HG03175 (cell line): ENCODE measurements at regions not wholly inside any gene's neighbourhood (a gene's known extent, or its start where the extent isn't known, plus 50 kb on each side); places are given as distances from the start of the nearest gene placed in this dataset.

ENCODE experiments used
- ATAC-seq: cut with Tn5 transposase; IDR thresholded peaks from one replicate; pipeline ENCODE4 v1.9.1; 2021; ENCODE audit warnings: mild to moderate bottlenecking, moderate library complexity; ENCODE audit not compliant: unreplicated experiment

DNA sequence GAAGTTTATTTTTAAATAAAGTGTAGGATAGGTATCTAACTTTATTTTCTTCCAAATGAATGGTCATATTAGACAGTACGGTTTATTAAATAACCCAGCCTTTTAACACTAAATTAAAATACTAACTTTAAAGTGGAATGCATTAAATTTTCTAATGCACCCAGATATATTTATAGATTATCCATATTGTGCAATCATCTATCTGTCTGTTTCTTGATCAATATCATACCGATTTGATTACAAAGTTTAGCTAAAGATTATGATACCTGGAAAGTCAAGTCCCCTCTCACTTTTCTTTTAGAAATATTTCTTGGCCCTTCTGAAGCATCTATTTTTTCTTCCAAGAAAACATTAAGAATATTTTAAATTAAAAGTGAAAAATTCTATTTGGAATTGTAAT is 124.3 kb upstream of the PDE5A start:
- ATAC-seq, result no peak

DNA sequence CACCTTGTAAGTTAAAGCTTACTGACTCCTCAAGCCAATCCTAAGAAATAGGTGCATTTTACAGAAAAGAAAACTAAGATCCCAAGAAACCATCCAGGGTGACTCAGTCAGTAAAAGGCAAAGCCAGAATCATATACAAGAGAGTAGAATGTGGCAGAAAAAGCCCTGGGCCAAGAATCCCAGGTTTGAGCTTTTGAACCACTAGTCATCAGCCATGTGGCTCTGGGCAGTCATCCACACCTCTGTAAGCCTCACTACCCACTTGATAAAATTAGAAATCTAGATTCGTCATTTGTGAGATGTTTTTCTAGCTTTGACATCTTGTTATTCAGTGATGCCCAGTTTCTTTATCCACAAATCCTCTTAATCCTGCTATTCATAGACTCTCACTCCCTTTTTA is 122.2 kb upstream of the PDE5A start:
- ATAC-seq, result no peak

DNA sequence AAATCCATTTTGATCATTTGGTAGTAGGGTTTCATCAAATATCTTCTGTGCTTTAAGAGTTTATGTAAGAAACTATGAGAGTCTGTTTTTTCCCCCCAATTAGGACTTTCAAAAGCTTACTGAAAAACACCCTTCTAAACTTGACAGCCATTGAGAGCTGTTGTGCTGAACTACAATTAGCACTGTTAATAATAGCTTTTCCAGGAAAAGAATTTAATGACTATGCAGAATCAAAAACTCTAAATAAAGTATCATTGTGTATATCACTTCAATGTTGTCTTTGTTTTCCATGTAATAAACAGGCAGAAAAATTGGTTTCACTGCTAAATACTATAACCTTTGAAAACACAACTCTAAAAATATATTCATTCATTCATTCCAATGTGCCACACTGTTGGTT is 121.4 kb upstream of the PDE5A start:
- no peak for ATAC-seq

DNA sequence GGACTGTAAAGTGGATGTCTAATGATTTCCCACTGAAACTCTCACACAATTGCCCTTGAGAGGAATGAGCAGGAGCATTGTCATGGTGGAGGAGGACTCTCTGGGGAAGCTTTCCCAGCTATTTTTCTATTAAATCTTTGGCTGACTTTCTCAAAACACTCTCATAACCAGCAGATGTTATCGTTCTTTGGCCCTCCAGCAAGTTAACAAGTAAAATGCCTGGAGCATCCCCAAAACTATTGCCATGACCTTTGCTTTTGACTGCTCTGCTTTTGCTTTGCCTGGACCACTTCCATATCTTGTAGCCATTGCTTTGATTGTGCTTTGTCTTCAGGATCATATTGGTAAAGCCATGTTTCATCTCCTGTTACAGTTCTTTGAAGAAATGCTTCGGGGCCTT is 120.2 kb upstream of the PDE5A start:
- no peak for ATAC-seq

DNA sequence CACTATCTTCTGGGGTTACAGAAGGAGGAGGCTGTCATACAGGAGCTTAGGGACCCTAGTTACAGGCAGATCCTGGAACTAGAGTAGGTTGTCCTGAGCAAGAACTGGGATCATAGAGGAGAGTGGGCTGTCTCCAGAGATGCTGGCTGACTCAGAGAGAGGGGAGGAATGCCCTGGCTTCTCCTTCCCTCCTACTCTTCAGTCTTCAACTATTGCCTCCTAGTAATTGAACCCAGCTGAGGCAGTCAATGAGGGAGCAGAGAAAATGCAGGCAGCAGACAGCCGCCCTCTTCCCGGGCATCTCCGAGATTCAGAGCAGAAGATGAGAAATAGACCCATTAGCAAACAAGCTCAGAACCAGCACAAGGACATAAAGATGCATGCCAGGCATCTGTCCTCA is 118.3 kb upstream of the PDE5A start:
- no peak for ATAC-seq

DNA sequence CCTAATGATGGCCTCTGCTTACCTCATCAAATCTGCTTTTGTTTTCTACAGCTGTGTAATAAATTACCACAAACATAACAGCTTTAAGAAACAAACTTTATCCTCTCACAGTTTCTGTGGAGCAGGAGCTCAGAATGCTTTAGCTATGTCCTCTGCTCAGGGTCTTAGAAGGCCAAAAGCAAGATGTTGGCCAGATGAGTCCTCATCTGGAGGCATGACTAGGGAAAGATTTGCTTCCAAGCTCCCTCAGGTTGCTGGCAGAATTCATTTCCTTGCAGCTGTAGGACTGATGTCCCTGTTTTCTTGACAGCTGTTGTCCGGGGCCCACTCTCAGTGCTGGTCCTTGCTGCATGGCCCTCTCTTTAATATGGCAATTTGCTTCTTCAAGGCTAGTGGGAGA is 116.7 kb upstream of the PDE5A start:
- no peak for ATAC-seq

DNA sequence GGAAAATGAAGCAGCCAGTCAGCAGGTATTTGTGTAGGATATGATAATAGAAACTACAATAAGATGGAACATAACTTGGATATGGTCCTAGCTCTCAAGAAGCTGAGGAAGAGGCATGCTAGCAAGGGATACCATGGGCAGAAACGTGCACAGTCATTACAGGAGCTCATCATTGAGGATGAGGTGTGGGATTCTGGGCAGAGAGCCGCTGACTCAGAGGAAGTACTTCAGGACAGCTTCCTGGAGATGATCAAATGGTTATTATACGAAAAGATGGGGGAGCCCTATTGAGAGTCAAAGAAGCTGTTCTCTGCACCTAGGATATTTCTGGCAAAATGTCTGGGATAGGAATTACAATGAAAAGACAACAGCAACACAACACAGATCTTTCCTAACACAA is 116.0 kb upstream of the PDE5A start:
- ATAC-seq, result no peak

DNA sequence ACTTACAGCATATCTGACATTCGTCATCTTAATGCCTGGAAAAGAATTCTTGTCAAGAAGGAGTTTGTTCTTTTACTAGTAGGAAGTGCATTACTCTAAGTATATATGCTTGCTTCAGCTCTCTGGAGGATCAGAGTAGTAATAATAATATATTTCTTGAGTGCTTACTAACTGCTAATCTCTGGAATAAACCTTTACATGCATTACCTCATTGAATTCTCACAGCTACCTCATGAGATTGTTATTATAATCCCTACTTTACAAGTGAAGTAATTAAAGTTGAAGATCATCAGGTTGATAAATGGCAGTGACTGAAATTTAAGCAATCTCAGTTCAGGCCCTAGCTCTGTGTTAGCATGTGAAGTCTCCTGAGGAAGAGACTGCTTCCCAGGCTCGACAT is 115.0 kb upstream of the PDE5A start:
- no peak for ATAC-seq

DNA sequence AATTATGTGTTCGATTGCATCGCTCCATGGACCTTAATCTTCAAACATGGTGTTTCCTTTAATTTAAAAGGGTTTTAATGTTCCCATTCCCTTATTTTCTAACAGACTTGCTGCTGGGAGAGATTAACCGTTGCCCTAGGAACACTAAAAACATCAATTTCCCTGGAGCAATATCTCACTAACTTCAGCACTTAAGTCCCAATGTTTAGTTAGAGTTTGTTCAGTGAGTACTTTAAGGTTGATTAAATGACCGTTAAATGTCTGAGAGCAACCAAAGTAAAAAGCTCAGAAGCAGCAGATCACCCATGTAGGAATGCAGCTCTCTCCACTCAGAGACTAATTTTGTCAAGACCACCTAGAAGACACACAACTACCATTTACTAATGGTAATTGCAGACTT is 111.2 kb upstream of the PDE5A start:
- ATAC-seq, result no peak

DNA sequence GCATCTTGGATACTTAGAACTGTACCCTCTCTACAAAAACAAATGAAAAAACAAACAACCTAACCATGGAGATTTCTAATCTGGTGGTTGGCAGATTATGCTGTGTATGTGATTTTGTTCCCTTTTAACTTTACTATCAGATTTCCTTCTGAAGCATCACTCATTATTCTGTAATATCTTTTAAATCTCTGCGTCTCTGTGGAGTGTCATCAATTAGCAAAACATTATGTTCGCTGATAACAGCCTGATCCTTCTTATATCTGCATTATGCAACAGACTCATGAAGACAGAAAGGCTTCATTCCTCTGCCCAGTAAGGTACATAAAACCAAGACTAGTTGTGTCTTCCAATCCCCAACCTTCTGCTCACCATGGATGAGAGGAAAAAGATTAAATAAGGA is 110.3 kb upstream of the PDE5A start:
- ATAC-seq, result no peak

DNA sequence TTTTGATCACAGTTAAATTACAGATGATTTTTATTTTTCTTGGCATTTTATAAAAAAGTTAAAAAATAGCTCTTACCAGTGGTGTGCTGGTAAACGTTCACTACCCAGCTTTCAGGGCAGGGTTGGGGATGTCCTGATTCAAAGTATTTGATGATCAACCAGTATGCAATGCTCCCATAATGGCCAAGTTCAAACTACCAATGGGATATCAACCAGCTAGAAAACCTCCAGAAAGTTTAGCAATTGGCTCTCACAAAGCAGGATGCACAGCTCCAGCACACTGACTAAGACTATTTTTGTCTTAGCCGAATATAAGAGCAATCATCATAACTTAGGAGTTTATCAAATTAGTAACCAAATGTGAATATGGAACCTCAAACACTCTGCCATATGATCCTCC is 108.0 kb upstream of the PDE5A start:
- ATAC-seq, result no peak

DNA sequence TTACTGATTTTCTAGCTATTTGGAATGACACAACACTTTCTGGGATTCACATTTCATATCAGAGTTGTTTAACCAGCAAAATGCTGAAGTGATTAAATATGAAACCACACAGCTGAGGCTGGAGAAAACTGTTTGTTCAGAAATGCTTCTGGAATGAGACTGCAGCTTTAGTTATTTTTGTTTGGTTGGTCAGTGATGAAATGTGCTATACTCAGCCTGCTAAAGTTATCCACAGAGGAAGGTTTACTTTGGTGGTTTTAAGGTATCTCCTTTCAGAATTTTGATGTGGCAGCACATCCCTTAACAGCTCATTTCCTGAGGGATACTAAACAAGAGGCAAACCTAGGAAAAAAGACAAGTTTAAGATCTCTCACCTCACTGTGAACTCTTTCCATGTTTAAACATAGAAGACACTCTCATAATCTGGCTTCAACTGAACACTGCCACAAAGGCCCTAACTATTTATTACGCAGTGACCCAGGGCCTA is 106.6 kb upstream of the PDE5A start:
- no peak for ATAC-seq

DNA sequence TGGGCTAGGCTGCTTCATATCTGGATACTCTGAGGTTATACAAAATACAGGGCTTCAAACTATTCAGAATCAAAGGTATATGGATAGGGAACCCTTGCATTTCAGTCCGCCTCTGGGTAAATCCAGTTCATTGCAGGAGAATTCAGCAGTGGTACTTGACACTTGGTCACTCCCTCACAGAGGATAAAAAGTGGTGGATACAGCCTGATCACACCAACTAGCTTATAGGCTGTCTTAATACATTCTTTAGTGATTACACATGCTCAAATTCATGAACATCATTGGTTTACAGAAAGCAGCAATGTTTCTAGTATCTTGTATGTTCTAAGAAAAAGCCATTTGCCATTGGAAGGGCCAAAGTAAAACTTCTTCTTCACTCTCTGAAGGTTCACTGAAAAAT is 104.8 kb upstream of the PDE5A start:
- ATAC-seq, result no peak

DNA sequence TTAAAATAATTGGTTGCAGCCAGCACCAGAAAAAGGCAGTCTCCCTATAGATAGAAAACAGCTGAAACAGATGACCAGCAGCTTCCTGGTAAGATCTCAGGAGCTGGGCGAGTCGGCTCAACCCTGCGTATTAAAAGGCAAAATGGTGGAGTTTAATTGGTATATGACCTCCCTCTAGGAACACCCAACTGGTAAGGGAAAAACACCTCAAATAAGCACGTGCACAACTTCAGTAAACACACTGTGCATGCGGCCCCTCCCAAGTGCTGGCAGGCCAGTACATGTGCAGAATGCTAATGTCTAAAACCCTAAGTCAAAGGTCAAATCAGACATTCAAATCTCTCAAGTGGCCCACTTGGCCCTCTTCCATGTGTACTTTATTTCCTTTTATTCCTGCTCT is 103.2 kb upstream of the PDE5A start:
- no peak for ATAC-seq

DNA sequence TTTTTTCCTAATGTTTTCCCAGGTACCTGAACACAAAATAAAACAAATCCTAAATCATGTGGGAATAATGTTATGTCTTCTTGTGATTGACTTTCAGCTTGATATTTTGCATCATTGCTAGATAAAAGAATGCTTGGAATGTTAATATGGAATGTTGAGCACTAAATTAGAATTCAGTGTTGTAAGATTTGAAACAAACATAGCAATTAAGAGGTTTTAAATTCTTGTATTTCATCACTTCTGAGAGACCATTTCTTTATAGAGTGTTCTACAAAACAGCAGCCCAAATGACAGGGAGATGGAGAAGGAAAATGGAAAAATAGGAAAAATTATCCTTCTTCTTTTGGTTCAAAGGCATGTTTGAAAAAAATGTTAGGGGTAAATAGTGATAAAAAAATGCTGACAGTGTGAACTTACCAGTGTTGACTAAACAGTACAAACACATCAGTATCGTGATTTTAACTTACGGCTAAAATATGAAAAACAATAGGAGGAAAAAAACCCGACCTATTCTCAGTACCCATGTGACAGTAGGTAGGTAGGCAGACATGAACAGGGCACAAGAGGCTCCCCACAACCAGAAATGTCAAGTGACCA is 102.6 kb upstream of the PDE5A start:
- ATAC-seq, result no peak

DNA sequence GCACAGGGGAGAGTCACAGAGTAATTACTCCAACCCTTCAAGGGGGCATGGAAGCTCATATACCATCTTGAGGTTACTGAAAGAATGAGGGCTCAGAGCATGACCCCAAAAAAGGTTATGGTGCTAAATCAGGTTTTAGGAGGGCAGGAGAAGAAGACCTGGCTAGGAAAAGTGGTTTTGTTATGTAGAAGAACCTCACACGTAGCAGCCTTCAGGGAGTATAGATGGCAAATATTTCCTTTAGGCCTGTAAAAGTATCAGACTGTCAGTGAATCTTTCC is 102.0 kb upstream of the PDE5A start:
- no peak for ATAC-seq

DNA sequence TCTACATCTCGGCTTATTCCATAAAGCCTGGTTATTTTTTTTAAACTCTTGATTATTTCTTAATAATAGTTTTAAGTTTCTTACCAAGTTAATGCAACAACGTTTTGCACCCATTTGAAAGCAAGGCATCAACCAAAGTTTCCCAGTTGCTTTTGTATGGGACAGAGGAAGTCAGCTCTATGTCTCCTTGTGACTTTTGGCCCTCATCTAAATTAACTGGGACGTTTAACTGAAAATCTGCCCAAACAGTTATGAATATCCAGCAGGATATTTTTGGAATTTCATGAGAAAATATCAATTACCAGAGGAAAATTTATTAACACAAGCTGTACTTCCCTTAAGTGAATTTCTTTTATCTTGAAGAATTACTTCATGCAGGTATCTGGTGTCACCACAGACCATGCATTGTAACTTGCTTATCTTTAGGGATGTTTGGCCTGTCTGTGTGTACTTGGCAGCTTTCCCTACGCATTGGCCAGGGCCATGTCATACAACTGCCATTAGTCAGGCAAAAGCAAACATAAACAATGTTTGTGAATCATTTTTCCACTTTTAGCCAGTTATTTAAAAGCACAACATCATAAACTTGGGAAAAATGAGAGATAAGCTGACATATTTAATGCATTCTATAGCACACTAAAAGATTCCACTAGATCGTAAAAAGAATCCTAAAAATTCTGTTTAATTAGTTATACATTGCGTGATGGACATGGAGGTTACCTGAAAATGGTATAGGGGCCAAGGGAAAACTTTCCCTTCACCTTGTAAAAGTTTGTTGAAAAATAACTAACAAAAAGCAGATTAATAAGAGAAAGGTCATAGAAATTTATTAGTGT is 101.4 kb upstream of the PDE5A start:
- ATAC-seq, result no peak

DNA sequence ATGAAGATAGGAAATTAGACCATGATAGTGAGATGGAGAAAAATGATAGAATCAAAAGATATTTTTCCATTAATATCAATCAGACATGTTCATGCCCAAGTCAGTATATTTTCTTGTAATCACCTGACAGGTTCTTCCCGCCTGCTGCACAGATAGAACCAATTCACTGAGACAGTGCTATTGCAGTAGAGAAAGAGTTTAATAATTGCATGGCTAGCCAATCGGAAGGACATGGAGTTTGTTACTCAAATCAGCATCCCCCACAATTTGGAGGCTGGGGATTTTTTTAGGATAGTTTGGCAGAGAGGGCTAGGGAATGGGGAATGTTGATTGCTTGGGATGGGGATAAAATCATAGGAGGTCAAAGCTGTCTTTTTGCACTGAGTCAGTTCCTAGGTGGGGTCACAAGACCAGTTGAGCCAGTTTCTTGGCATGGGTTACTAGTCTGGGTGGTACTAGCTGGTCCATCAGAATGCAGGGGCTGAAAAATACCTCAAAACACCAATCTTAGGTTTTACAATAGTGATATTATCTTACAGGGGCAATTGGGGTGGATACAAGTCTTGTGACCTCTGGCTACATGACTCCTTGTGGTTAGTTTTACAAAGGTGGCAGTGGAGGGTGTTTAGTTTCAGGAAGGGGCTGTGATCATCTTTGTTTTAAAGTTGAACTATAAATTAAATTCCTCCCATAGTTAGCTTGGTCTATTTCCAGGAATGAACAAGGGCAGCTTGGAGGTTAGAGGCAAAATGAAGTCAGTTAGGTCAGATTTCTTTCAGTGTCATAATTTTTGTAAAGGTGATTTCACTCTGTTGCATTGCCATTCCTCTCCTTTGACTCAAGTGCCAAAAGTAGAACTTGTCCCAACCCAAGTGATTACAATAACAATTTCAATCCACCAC is 100.3 kb upstream of the PDE5A start:
- ATAC-seq, result no peak

DNA sequence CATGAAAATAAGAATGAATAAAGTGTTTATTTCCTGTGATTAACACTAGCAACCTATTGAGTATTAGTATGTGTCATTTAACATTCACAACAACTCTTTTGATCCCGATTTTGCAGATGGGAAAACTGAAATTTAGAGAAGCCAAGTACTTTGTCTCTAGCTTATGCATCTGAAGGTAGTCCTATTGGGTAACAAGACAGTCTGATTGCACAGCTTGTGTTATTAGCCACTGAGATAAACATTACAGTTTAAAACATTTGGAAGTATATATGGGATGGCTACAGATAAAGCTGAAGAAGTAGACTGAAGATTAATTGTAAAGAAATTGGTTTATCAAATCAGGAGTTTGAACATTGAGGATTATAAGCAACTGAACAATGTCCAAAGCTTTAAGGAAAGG is 99.6 kb upstream of the PDE5A start:
- ATAC-seq, result no peak

DNA sequence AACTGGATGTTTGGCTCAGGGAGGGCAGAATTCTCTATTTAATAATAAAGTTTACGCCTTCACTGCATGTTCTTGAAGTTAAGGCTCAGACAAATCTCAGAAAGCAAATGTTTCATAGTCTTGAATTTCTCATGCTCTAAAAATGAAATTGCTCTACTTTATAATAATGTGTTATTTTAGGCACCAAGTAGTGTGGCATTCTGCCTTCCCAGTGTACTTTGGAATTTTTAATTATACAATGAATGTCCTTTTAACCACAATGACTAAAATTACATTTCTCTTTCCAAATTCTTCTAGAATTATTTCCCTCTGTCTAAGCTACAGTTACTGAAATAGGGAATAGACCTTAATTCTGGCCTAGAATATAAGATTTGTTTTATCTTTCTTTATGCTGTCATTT is 97.9 kb upstream of the PDE5A start:
- ATAC-seq, result no peak

DNA sequence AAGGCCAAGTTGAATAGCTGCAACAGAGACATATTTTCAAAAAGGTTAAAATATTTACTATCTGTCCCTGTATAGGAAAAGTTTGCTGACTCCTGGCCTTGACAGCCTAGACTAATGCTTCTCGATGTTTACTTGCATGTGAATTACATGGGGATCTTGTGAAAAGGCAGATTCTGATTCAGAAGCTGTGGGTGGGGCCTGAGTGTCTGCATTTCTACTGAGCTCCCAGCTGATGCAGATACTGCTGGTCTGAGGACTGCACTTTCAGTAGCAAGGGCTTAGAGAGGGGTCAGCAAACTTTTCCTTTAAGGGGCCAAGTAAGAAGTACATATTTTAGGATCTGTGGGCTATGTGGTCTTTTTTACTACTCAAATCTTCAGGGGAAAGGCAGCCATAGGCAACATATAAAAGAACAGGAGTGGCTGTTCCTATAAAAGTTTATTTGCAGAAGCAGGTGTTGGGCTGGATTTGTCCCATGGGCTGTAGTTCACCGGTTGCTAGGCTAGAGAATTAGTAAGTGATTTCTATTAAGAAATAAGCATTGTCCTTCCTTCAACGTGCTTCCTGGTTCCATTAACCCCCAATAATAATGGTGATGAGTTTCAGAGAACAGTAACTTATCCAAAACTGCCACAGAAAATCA is 97.2 kb upstream of the PDE5A start:
- ATAC-seq, result no peak
